HCT116 (cell line): ENCODE measurements at regions not wholly inside any gene's neighbourhood (a gene's known extent, or its start where the extent isn't known, plus 50 kb on each side); places are given as distances from the start of the nearest gene placed in this dataset.

ENCODE experiments used
- EGR1 ChIP-seq: IDR thresholded peaks from 2 replicates; pipeline ENCODE4 v1.6.1; 2012; ENCODE audit warnings: low read depth
- EZH2 ChIP-seq: fragments of 200-600 bp; sonication (generic); IDR thresholded peaks from 2 replicates; pipeline ENCODE4 v1.6.1; 2017; ENCODE audit warnings: antibody characterized with exemption, mixed run types
- EZH2phosphoT487 ChIP-seq: fragments of 200-600 bp; IDR thresholded peaks from 2 replicates; pipeline ENCODE4 v1.6.1; 2018; ENCODE audit warnings: antibody characterized with exemption, borderline replicate concordance
- MAX ChIP-seq: IDR thresholded peaks from 2 replicates; pipeline ENCODE4 v1.6.1; 2012
- POLR2A ChIP-seq: IDR thresholded peaks from 2 replicates; pipeline ENCODE4 v1.7.0; 2011; ENCODE audit warnings: borderline replicate concordance; ENCODE audit not compliant: insufficient read depth, insufficient read length; ENCODE audit errors: extremely low read depth
- RAD21 ChIP-seq: IDR thresholded peaks from 2 replicates; pipeline ENCODE4 v1.6.1; 2012; ENCODE audit warnings: low read depth, mild to moderate bottlenecking
- SP1 ChIP-seq: IDR thresholded peaks from 2 replicates; pipeline ENCODE4 v1.6.1; 2012; ENCODE audit warnings: low read depth
- SRF ChIP-seq: IDR thresholded peaks from 2 replicates; pipeline ENCODE4 v1.6.1; 2012; ENCODE audit warnings: low read depth
- ZBTB33 ChIP-seq: IDR thresholded peaks from 2 replicates; pipeline ENCODE4 v1.6.1; 2011; ENCODE audit warnings: mild to moderate bottlenecking, low read length, moderate library complexity; ENCODE audit not compliant: insufficient replicate concordance; ENCODE audit errors: extremely low read depth
- ZNF274 ChIP-seq: fragments of 200-500 bp; sonication (Bioruptor generic); IDR thresholded peaks from 2 replicates; pipeline ENCODE4 v1.6.1; 2014; ENCODE audit warnings: mild to moderate bottlenecking, low read depth, low read length, inconsistent platforms
- TF ChIP-seq, protein P1 (sequence below), 3 experiments: fragments of 200-600 bp in 1 of 3; sonication (generic) in 1 of 3; IDR thresholded peaks in 2 of 3; conservative IDR thresholded peaks in 1 of 3; 2 replicates each; pipeline ENCODE4 v1.5.1; 2012 to 2017; ENCODE audit warnings: low read depth in 2 of 3, low read length in 2 of 3, antibody characterized with exemption in 1 of 3, borderline replicate concordance in 1 of 3, control low read depth in 1 of 3, mild to moderate bottlenecking in 1 of 3, mixed read lengths in 1 of 3, mixed run types in 1 of 3, moderate library complexity in 1 of 3; ENCODE audit not compliant: insufficient read depth in 1 of 3
- TF ChIP-seq, protein P2 (sequence below): IDR thresholded peaks from 2 replicates; pipeline ENCODE4 v1.6.1; 2012

GRCh38 chr11:23095650-23096189 is 235.4 kb upstream of the CCDC179 start:
- TF ChIP-seq, protein P1, sequence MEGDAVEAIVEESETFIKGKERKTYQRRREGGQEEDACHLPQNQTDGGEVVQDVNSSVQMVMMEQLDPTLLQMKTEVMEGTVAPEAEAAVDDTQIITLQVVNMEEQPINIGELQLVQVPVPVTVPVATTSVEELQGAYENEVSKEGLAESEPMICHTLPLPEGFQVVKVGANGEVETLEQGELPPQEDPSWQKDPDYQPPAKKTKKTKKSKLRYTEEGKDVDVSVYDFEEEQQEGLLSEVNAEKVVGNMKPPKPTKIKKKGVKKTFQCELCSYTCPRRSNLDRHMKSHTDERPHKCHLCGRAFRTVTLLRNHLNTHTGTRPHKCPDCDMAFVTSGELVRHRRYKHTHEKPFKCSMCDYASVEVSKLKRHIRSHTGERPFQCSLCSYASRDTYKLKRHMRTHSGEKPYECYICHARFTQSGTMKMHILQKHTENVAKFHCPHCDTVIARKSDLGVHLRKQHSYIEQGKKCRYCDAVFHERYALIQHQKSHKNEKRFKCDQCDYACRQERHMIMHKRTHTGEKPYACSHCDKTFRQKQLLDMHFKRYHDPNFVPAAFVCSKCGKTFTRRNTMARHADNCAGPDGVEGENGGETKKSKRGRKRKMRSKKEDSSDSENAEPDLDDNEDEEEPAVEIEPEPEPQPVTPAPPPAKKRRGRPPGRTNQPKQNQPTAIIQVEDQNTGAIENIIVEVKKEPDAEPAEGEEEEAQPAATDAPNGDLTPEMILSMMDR (IDR thresholded peaks at IDR 0.05 in 2 of 3, conservative IDR thresholded peaks at IDR 0.05 in 1 of 3; ENCODE audit: borderline replicate concordance in 1 of 3, insufficient read depth in 1 of 3, low read depth in 2 of 3, low read length in 2 of 3) = no peak
- TF ChIP-seq EZH2 (no peak), ZNF274 (no peak), RAD21 (no peak), EZH2phosphoT487 (no peak), POLR2A (no peak), ZBTB33 (no peak), SP1 (no peak), EGR1 (no peak), MAX (no peak), SRF (no peak)
- TF ChIP-seq, protein P2, sequence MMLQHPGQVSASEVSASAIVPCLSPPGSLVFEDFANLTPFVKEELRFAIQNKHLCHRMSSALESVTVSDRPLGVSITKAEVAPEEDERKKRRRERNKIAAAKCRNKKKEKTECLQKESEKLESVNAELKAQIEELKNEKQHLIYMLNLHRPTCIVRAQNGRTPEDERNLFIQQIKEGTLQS = no peak
